H1 (cell line): ENCODE measurements at regions not wholly inside any gene's neighbourhood (a gene's known extent, or its start where the extent isn't known, plus 50 kb on each side); places are given as distances from the start of the nearest gene placed in this dataset.

Source experiments
- CTCF ChIA-PET: fragments of 300-600 bp; sonication (Branson Sonifier 250); formaldehyde crosslinking; loops from one replicate; lab custom pipeline; 2021; ENCODE audit not compliant: partially characterized antibody; lab: Charles Lee
- POLR2A ChIA-PET: fragments of 300-600 bp; sonication (Branson Sonifier 250); formaldehyde crosslinking; loops from one replicate; lab custom pipeline; 2021; ENCODE audit warnings: inconsistent platforms; ENCODE audit not compliant: partially characterized antibody; lab: Charles Lee
- DNase-seq, 2 experiments: peaks; one replicate each; pipeline versions ENCODE4 v3.0.0 to v3.0.0-alpha.2; 2010 to 2022; ENCODE audit warnings: low spot score in 2 of 2, low read depth in 1 of 2, mixed read lengths in 1 of 2
- FAIRE-seq: peaks from 2 replicates; lab custom pipeline; 2011; peaks lifted over from hg19 to GRCh38; lab: Jason Lieb, UNC
- H2AFZ ChIP-seq: 2 replicates; pipeline ENCODE4 v1.8.1; 2012; ENCODE audit warnings: low read length, inconsistent platforms
- H2AK5ac ChIP-seq: 2 replicates; pipeline ENCODE4 v1.6.1; 2013; ENCODE audit warnings: low read depth, low read length
- H2BK120ac ChIP-seq: replicated peaks from 2 replicates; pipeline ENCODE3; 2013; ENCODE audit warnings: low read depth, low read length, inconsistent platforms
- H2BK12ac ChIP-seq: 2 replicates; pipeline ENCODE4 v1.6.1; 2013; ENCODE audit warnings: low read depth, low read length
- H2BK15ac ChIP-seq: 2 replicates; pipeline ENCODE4 v1.6.1; 2013; ENCODE audit warnings: low read length
- H2BK20ac ChIP-seq: 2 replicates; pipeline ENCODE4 v1.6.1; 2013; ENCODE audit warnings: low read length
- H2BK5ac ChIP-seq: 2 replicates; pipeline ENCODE4 v1.6.1; 2013; ENCODE audit warnings: low read depth, low read length
- H3K14ac ChIP-seq: 2 replicates; pipeline ENCODE4 v1.6.1; 2013; ENCODE audit warnings: inconsistent platforms; ENCODE audit not compliant: insufficient read length
- H3K18ac ChIP-seq: 2 replicates; pipeline ENCODE4 v1.6.1; 2013; ENCODE audit warnings: low read length; ENCODE audit errors: extremely low read depth
- H3K23ac ChIP-seq: 2 replicates; pipeline ENCODE4 v1.6.1; 2013; ENCODE audit warnings: inconsistent platforms; ENCODE audit not compliant: insufficient read length
- H3K23me2 ChIP-seq: 2 replicates; pipeline ENCODE4 v1.6.1; 2013; ENCODE audit warnings: low read depth, low read length
- H3K27ac ChIP-seq: 2 replicates; pipeline ENCODE4 v1.6.1; 2011; ENCODE audit warnings: low read depth, low read length, inconsistent platforms
- H3K27me3 ChIP-seq, 4 experiments: replicated peaks in 1 of 4; 1 replicate in 1 of 4; 2 replicates in 3 of 4; pipeline versions ENCODE4 v1.6.1 to v1.8.1; 2011 to 2013; ENCODE audit warnings: low read length in 3 of 4, mild to moderate bottlenecking in 3 of 4, inconsistent platforms in 2 of 4, mixed read lengths in 2 of 4, moderate library complexity in 1 of 4; ENCODE audit not compliant: control insufficient read depth in 3 of 4, insufficient read depth in 3 of 4; ENCODE audit errors: extremely low read depth in 1 of 4
- H3K36me3 ChIP-seq, 4 experiments: 2 replicates each; pipeline versions ENCODE4 v1.6.1 to v1.8.1; 2011 to 2013; ENCODE audit warnings: mild to moderate bottlenecking in 4 of 4, low read length in 3 of 4, moderate library complexity in 2 of 4, control low read depth in 1 of 4, inconsistent platforms in 1 of 4; ENCODE audit not compliant: insufficient read depth in 4 of 4, control insufficient read depth in 2 of 4
- H3K4ac ChIP-seq: replicated peaks from 2 replicates; pipeline ENCODE3; 2013; ENCODE audit warnings: low read length, low read depth, mixed read lengths, inconsistent platforms; ENCODE audit not compliant: insufficient read length
- H3K4me1 ChIP-seq, 4 experiments: replicated peaks in 1 of 4; 1 replicate in 1 of 4; 2 replicates in 3 of 4; pipeline versions ENCODE4 v1.6.1 to v1.8.1; 2011 to 2013; ENCODE audit warnings: low read length in 3 of 4, inconsistent platforms in 2 of 4, mixed read lengths in 1 of 4; ENCODE audit not compliant: insufficient read depth in 4 of 4, control insufficient read depth in 3 of 4
- H3K4me2 ChIP-seq, 2 experiments: 2 replicates each; pipeline versions ENCODE4 v1.6.1 to v1.8.1; 2011 to 2013; ENCODE audit warnings: low read depth in 2 of 2, low read length in 2 of 2, control low read depth in 1 of 2, inconsistent platforms in 1 of 2, mild to moderate bottlenecking in 1 of 2; ENCODE audit not compliant: insufficient read depth in 1 of 2
- H3K4me3 ChIP-seq, 4 experiments: fragments of 200-600, 300-600 bp in 1 of 4; sonication (generic), shearing (Covaris generic), sonication (Bioruptor Twin) in 1 of 4; 2 replicates each; pipeline versions ENCODE4 v1.5.1 to v1.8.1; 2011 to 2016; ENCODE audit warnings: low read length in 4 of 4, low read depth in 3 of 4, control low read depth in 2 of 4, inconsistent platforms in 2 of 4, mild to moderate bottlenecking in 2 of 4, mixed read lengths in 1 of 4, moderate library complexity in 1 of 4; ENCODE audit not compliant: insufficient read depth in 2 of 4; ENCODE audit errors: extremely low read depth in 1 of 4
- H3K56ac ChIP-seq: replicated peaks from 2 replicates; pipeline ENCODE3; 2013; ENCODE audit warnings: low read depth, mild to moderate bottlenecking, mixed read lengths, low read length, inconsistent platforms; ENCODE audit not compliant: insufficient read length
- H3K79me1 ChIP-seq: 2 replicates; pipeline ENCODE4 v1.6.1; 2013; ENCODE audit warnings: low read depth, low read length, control low read depth
- H3K79me2 ChIP-seq, 2 experiments: 2 replicates each; pipeline versions ENCODE4 v1.6.1 to v1.8.1; 2012 to 2013; ENCODE audit warnings: low read length in 2 of 2, mild to moderate bottlenecking in 2 of 2, inconsistent platforms in 1 of 2; ENCODE audit not compliant: insufficient read depth in 2 of 2, control insufficient read depth in 1 of 2
- H3K9ac ChIP-seq, 4 experiments: replicated peaks in 1 of 4; 1 replicate in 1 of 4; 2 replicates in 3 of 4; pipeline versions ENCODE4 v1.6.1 to v1.8.1; 2011 to 2013; ENCODE audit warnings: low read depth in 3 of 4, low read length in 3 of 4, control low read depth in 2 of 4, mild to moderate bottlenecking in 2 of 4, moderate library complexity in 2 of 4, inconsistent platforms in 1 of 4; ENCODE audit errors: extremely low read depth in 1 of 4
- H3K9me3 ChIP-seq, 2 experiments: 2 replicates each; pipeline versions ENCODE4 v1.6.1 to v1.8.1; 2012 to 2013; ENCODE audit warnings: mild to moderate bottlenecking in 2 of 2, moderate library complexity in 2 of 2, control low read depth in 1 of 2, inconsistent platforms in 1 of 2, low read depth in 1 of 2, low read length in 1 of 2, mixed read lengths in 1 of 2; ENCODE audit not compliant: insufficient read depth in 2 of 2
- H4K20me1 ChIP-seq, 2 experiments: replicated peaks in 1 of 2; 2 replicates each; pipeline versions ENCODE3 to v1.8.1; 2011 to 2013; ENCODE audit warnings: inconsistent platforms in 2 of 2, low read length in 2 of 2, mild to moderate bottlenecking in 1 of 2; ENCODE audit not compliant: insufficient read depth in 2 of 2, control insufficient read depth in 1 of 2
- H4K5ac ChIP-seq: 2 replicates; pipeline ENCODE4 v1.6.1; 2013; ENCODE audit warnings: low read length, low read depth, mixed read lengths, inconsistent platforms; ENCODE audit not compliant: insufficient read length
- H4K8ac ChIP-seq: 2 replicates; pipeline ENCODE4 v1.8.0; 2013; ENCODE audit warnings: mild to moderate bottlenecking, moderate library complexity, low read length, inconsistent platforms; ENCODE audit not compliant: insufficient read depth; ENCODE audit errors: extremely low read depth
- H4K91ac ChIP-seq: replicated peaks from 2 replicates; pipeline ENCODE3; 2013; ENCODE audit warnings: low read length, mixed read lengths, inconsistent platforms; ENCODE audit not compliant: insufficient read length
- BRCA1 ChIP-seq: IDR thresholded peaks from 2 replicates; pipeline ENCODE4 v1.6.1; 2012; ENCODE audit warnings: low read depth, low read length, improper control_type of control experiment
- CBX8 ChIP-seq: fragments of 300-800, 300-1000 bp; sonication (generic); IDR thresholded peaks from 2 replicates; pipeline ENCODE4 v1.7.1; 2016; ENCODE audit warnings: low read depth, low read length, borderline replicate concordance
- CREB1 ChIP-seq: IDR thresholded peaks from 2 replicates; pipeline ENCODE4 v1.6.1; 2012; ENCODE audit warnings: inconsistent platforms
- GTF2F1 ChIP-seq: IDR thresholded peaks from 2 replicates; pipeline ENCODE4 v1.6.1; 2012; ENCODE audit warnings: low read depth, low read length, improper control_type of control experiment, borderline replicate concordance
- HDAC2 ChIP-seq, 2 experiments: fragments of 300-600 bp in 1 of 2; sonication (generic) in 1 of 2; IDR thresholded peaks; 2 replicates each; pipeline ENCODE4 v1.6.1; 2011 to 2012; ENCODE audit warnings: low read depth in 2 of 2, low read length in 2 of 2, mild to moderate bottlenecking in 2 of 2, moderate library complexity in 2 of 2, borderline replicate concordance in 1 of 2, inconsistent platforms in 1 of 2
- POLR2AphosphoS5 ChIP-seq: IDR thresholded peaks from 2 replicates; pipeline ENCODE4 v1.6.1; 2011; ENCODE audit warnings: low read depth, low read length
- RBBP5 ChIP-seq: IDR thresholded peaks from 2 replicates; pipeline ENCODE4 v1.7.1; 2012; ENCODE audit warnings: low read depth, mild to moderate bottlenecking, inconsistent platforms, low read length, moderate library complexity, borderline replicate concordance
- SAP30 ChIP-seq: fragments of 300-600 bp; sonication (generic); IDR thresholded peaks from 2 replicates; pipeline ENCODE4 v1.7.1; 2012; ENCODE audit warnings: low read length, moderate library complexity, mild to moderate bottlenecking, inconsistent platforms; ENCODE audit not compliant: insufficient read depth, insufficient replicate concordance
- TBP ChIP-seq: IDR thresholded peaks from 2 replicates; pipeline ENCODE4 v1.6.1; 2011; ENCODE audit warnings: low read depth, low read length, improper control_type of control experiment
- ZNF274 ChIP-seq: IDR thresholded peaks from 2 replicates; pipeline ENCODE4 v1.7.0; 2012; ENCODE audit warnings: low read length, borderline replicate concordance; ENCODE audit errors: extremely low read depth
- WGBS, 2 experiments: shearing (Covaris generic) in 1 of 2; methylation state at CpG; one replicate each; pipeline versions ENCODE4 v1.1.6 to v1.1.7; 2013 to 2015; ENCODE audit warnings: low lambda C conversion rate in 2 of 2, mixed read lengths in 2 of 2, inconsistent platforms in 1 of 2, low coverage in 1 of 2, missing lambda C conversion rate in 1 of 2; ENCODE audit not compliant: insufficient replicate concordance in 2 of 2, insufficient coverage in 1 of 2, insufficient read length in 1 of 2; ENCODE audit errors: extremely low coverage in 1 of 2, missing lambda C conversion rate in 1 of 2; 5-methylcytosine and 5-hydroxymethylcytosine counted together
- TF ChIP-seq, protein P1 (sequence below): IDR thresholded peaks from 2 replicates; pipeline ENCODE4 v1.6.1; 2012; ENCODE audit warnings: inconsistent platforms
- TF ChIP-seq, protein P2 (sequence below): IDR thresholded peaks from 2 replicates; pipeline ENCODE4 v1.6.1; 2011; ENCODE audit warnings: low read length, improper control_type of control experiment

- no peak overlapping the region for H2BK120ac ChIP-seq
- H3K27ac ChIP-seq, result no peak overlapping the region
- H3K23ac ChIP-seq, result no peak overlapping the region
- H2AFZ ChIP-seq, result no peak overlapping the region
- no peak overlapping the region for H3K56ac ChIP-seq
- no peak overlapping the region for H2BK5ac ChIP-seq
- H4K8ac ChIP-seq, result no peak overlapping the region
- no peaks in the 10 kb centered on the region for H3K4me1 ChIP-seq
- no peak overlapping the region for H3K9ac ChIP-seq
- no peaks in the 10 kb centered on the region for H3K79me2 ChIP-seq
- no peak overlapping the region for H4K91ac ChIP-seq
- no peaks in the 10 kb centered on the region for H3K36me3 ChIP-seq
- H2BK15ac ChIP-seq, result no peak overlapping the region
- no peak overlapping the region for H3K4ac ChIP-seq
- FAIRE-seq (no peak), DNase-seq (no peak)
- 92% methylated on average over 1 of the region's 1 CpG; no CpG with 5 or more reads in 1 of the 2 experiments for WGBS, 2 experiments
- no peaks in the 10 kb centered on the region for H3K27me3 ChIP-seq
- H2AK5ac ChIP-seq, result no peak overlapping the region
- H4K20me1 ChIP-seq, result no peaks in the 10 kb centered on the region
- no peak overlapping the region for H3K4me3 ChIP-seq
- H3K9me3 ChIP-seq, result no peaks in the 10 kb centered on the region
- H3K4me2 ChIP-seq, result no peak overlapping the region
- TF ChIP-seq GTF2F1 (no peak), TBP (no peak), HDAC2 (IDR thresholded peaks at IDR 0.05; ENCODE audit: borderline replicate concordance in 1 of 2, low read depth in 2 of 2, low read length in 2 of 2) (no peak), CREB1 (no peak), CBX8 (no peak), BRCA1 (no peak), ZNF274 (no peak), RBBP5 (no peak), SAP30 (no peak), POLR2AphosphoS5 (no peak)
- TF ChIP-seq, protein P1, sequence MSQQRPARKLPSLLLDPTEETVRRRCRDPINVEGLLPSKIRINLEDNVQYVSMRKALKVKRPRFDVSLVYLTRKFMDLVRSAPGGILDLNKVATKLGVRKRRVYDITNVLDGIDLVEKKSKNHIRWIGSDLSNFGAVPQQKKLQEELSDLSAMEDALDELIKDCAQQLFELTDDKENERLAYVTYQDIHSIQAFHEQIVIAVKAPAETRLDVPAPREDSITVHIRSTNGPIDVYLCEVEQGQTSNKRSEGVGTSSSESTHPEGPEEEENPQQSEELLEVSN, result no peak
- TF ChIP-seq, protein P2, sequence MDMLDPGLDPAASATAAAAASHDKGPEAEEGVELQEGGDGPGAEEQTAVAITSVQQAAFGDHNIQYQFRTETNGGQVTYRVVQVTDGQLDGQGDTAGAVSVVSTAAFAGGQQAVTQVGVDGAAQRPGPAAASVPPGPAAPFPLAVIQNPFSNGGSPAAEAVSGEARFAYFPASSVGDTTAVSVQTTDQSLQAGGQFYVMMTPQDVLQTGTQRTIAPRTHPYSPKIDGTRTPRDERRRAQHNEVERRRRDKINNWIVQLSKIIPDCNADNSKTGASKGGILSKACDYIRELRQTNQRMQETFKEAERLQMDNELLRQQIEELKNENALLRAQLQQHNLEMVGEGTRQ, result no peak
- TF ChIP-seq, all 59 proteins: peak for 0
- Histone ChIP-seq H2BK20ac (no peak overlapping the region), H2BK12ac (no peak overlapping the region), H3K23me2 (no peaks in the 10 kb centered on the region), H3K14ac (no peak overlapping the region), H3K18ac (no peak overlapping the region), H4K5ac (no peak overlapping the region), H3K79me1 (no peaks in the 10 kb centered on the region)
- CTCF ChIA-PET, result no interaction called here
- POLR2A ChIA-PET, result interaction anchor here (0.6 kb wide), 1 partner anchor 151 kb away, joined by 3 read pairs; no protein-coding TSS in a partner anchor
Measured at GRCh38 chr7:121761399-121761798, 111.6 kb upstream of the PTPRZ1 start.
